Neuron (in vitro differentiated cells): ENCODE measurements at regions not wholly inside any gene's neighbourhood (a gene's known extent, or its start where the extent isn't known, plus 50 kb on each side); places are given as distances from the start of the nearest gene placed in this dataset.

Source experiments
- H2AFZ ChIP-seq: one replicate; pipeline ENCODE4 v1.6.1; 2013; ENCODE audit warnings: low read depth, mild to moderate bottlenecking, inconsistent platforms, low read length, moderate library complexity
- H3K27me3 ChIP-seq: one replicate; pipeline ENCODE4 v1.6.1; 2013; ENCODE audit warnings: low read length; ENCODE audit not compliant: insufficient read depth
- H3K36me3 ChIP-seq: one replicate; pipeline ENCODE4 v1.6.1; 2013; ENCODE audit warnings: low read length; ENCODE audit not compliant: insufficient read depth
- H3K4me1 ChIP-seq: one replicate; pipeline ENCODE4 v1.6.1; 2013; ENCODE audit warnings: low read length; ENCODE audit not compliant: insufficient read depth
- H3K4me3 ChIP-seq: 2 replicates; pipeline ENCODE4 v1.5.1; 2013; ENCODE audit warnings: mild to moderate bottlenecking, low read length, moderate library complexity
- H3K9me3 ChIP-seq: one replicate; pipeline ENCODE4 v1.6.1; 2013; ENCODE audit warnings: low read length

- peaks cover 9% of the 10 kb centered on the region for H3K9me3 ChIP-seq
- H3K4me1 ChIP-seq, result peaks cover 5% of the 10 kb centered on the region
- peaks cover under 1% of the 10 kb centered on the region for H3K27me3 ChIP-seq
- no peaks in the 10 kb centered on the region for H3K36me3 ChIP-seq
- no peak overlapping the region for H3K4me3 ChIP-seq
- no peak overlapping the region for H2AFZ ChIP-seq
Observed at GRCh38 chr11:62022211-62022610, 54.8 kb upstream of the FTH1 start.

GRCh38 chr11:62020661-62021060 lies 53.2 kb upstream of the FTH1 start:
- Histone ChIP-seq H3K9me3 (peaks cover 2% of the 10 kb centered on the region), H3K36me3 (no peaks in the 10 kb centered on the region), H2AFZ (no peak overlapping the region), H3K27me3 (no peaks in the 10 kb centered on the region), H3K4me1 (peaks cover 8% of the 10 kb centered on the region), H3K4me3 (no peak overlapping the region)

GRCh38 chr11:62018981-62019664 lies 51.7 kb upstream of the FTH1 start:
- H3K27me3 ChIP-seq, result no peaks in the 10 kb centered on the region
- no peak overlapping the region for H3K4me3 ChIP-seq
- no peak overlapping the region for H2AFZ ChIP-seq
- peaks cover 2% of the 10 kb centered on the region for H3K9me3 ChIP-seq
- H3K4me1 ChIP-seq, result peaks cover 8% of the 10 kb centered on the region
- H3K36me3 ChIP-seq, result no peaks in the 10 kb centered on the region

GRCh38 chr11:62017878-62018655 lies 50.6 kb upstream of the FTH1 start:
- Histone ChIP-seq H2AFZ (peak overlapping the region; percentile 64), H3K36me3 (no peaks in the 10 kb centered on the region), H3K27me3 (no peaks in the 10 kb centered on the region), H3K9me3 (peaks cover 2% of the 10 kb centered on the region), H3K4me3 (no peak overlapping the region), H3K4me1 (peaks cover 8% of the 10 kb centered on the region)
